Muscle of leg (tissue), 3 donors: ENCODE measurements at regions not wholly inside any gene's neighbourhood (a gene's known extent, or its start where the extent isn't known, plus 50 kb on each side); places are given as distances from the start of the nearest gene placed in this dataset.
"Not testable (repeated sequence)": the region's sequence is repeated elsewhere in the genome, so short reads cannot be mapped to it uniquely, and the experiment has no call there.

Experiments
- DNase-seq: peaks from one replicate; pipeline ENCODE4 v3.0.0; 2013
- H3K27ac ChIP-seq: one replicate; pipeline ENCODE4 v1.5.1; 2013; ENCODE audit warnings: mild to moderate bottlenecking, low read length, control low read depth
- H3K27me3 ChIP-seq: one replicate; pipeline ENCODE4 v1.6.1; 2013; ENCODE audit warnings: low read length; ENCODE audit not compliant: control insufficient read depth, insufficient read depth
- H3K36me3 ChIP-seq: one replicate; pipeline ENCODE4 v1.6.1; 2013; ENCODE audit warnings: low read length; ENCODE audit not compliant: control insufficient read depth, insufficient read depth
- H3K4me1 ChIP-seq: one replicate; pipeline ENCODE4 v1.6.1; 2013; ENCODE audit warnings: low read length; ENCODE audit not compliant: control insufficient read depth, insufficient read depth
- H3K4me3 ChIP-seq: one replicate; pipeline ENCODE4 v1.5.1; 2013; ENCODE audit warnings: low read length, control low read depth
- H3K9me3 ChIP-seq: replicated peaks from 2 replicates; pipeline ENCODE4 v1.6.1; 2013; ENCODE audit warnings: low read depth, low read length; ENCODE audit not compliant: control insufficient read depth
- WGBS: methylation state at CpG from one replicate; pipeline ENCODE4 v1.1.5; 2013; ENCODE audit warnings: missing lambda C conversion rate; ENCODE audit not compliant: insufficient coverage; 5-methylcytosine and 5-hydroxymethylcytosine counted together

DNA sequence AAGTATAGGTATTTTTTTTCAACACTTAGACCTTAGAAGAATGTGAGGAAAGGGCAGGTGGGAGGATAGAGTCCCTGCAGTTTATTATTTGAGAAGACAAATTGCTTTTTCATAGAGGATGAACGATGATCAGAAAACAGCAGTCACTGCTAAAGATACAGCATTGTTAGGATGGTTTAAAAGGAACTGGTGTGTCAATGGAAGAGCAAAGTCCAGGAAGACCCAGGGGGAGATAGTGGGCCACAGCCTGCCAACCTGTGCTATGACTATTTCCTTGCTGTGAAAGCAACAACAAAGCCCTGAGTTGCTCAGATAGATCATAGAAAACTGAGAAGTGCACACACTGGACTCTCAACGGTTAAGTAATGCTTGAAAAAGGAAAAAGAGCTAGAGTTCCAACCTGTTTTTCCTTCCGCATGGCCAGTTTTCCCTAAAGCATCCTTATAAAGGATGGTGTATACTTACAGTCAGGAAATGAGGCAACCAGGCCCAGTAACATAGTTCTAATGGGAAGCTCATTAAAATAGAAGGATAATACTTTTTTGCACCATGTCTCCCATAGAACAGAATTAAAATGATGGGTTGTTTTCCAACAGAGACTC is 153.8 kb downstream of the CEMIP2 start:
- WGBS: 20% methylated on average over 1 of the region's 3 CpGs
- no peak overlapping the region for H3K4me3 ChIP-seq
- DNase-seq: peak; percentile 71

DNA sequence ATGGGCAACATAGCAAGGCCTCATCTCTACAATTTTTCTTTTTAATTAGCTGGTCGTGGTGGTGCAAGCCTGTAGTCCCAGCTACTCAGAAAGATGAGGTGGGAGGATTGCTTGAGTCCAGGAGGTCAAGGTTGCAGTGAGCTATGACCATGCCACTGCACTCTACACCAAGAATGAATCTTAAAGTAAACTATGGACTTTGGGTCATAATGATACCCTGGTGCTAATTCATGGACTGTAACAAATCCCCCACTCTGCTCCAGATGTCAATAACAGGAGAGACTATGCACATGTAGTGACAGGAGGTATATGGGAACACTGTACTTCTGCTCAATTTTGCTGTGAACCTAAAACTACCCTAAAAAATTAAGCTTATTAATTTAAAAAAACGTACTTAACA is 155.4 kb downstream of the CEMIP2 start:
- DNase-seq: no peak
- H3K9me3 ChIP-seq: peaks cover 2% of the 10 kb centered on the region
- 100% methylated on average over 1 of the region's 2 CpGs for WGBS
- no peak overlapping the region for H3K27ac ChIP-seq
- H3K36me3 ChIP-seq: no peaks in the 10 kb centered on the region
- H3K27me3 ChIP-seq: no peaks in the 10 kb centered on the region
- no peak overlapping the region for H3K4me3 ChIP-seq
- no peaks in the 10 kb centered on the region for H3K4me1 ChIP-seq

More for the DNA sequence above, 153.8 kb downstream of the CEMIP2 start:
- no peaks in the 10 kb centered on the region for H3K4me1 ChIP-seq
- H3K9me3 ChIP-seq: peaks cover 2% of the 10 kb centered on the region
- H3K36me3 ChIP-seq: no peaks in the 10 kb centered on the region
- no peaks in the 10 kb centered on the region for H3K27me3 ChIP-seq
- no peak overlapping the region for H3K27ac ChIP-seq

GRCh38 chr9:71609448-71609830 is 158.9 kb downstream of the CEMIP2 start:
- no CpG with 5 or more reads among the region's 1 CpG for WGBS
- Histone ChIP-seq H3K27ac (no peak overlapping the region), H3K9me3 (peaks cover 2% of the 10 kb centered on the region), H3K27me3 (no peaks in the 10 kb centered on the region), H3K4me1 (no peaks in the 10 kb centered on the region), H3K4me3 (no peak overlapping the region), H3K36me3 (no peaks in the 10 kb centered on the region)
- no peak for DNase-seq

DNA sequence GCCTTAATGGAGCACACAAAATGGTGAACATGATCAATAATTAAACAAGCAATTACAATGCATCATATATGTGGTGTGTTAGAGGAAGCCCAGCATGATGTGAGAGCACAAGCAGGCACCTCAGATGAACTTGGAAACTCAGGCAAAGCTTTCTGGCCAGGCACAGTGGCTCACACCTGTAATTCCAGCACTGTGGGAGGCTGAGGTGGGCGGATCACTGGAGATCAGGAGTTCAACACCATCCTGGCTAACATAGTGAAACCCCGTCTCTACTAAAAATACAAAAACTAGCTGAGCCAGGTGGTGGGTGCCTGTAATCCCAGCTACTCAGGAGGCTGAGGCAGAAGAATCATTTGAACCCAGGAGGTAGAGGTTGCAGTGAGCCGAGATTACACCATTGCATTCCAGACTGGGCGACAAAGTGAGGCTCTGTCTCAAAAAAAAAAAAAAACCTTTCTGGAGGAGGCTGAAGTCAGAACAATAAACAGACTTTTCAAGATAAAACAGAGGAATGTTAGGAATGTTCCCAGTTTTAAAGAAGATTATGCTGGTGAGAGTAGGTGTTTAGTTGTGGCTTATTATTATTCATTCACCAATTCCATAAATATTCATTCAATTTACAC is 159.4 kb downstream of the CEMIP2 start:
- H3K27me3 ChIP-seq: no peaks in the 10 kb centered on the region
- H3K4me3 ChIP-seq: no peak overlapping the region
- DNase-seq: no peak
- no peaks in the 10 kb centered on the region for H3K36me3 ChIP-seq
- peaks cover 2% of the 10 kb centered on the region for H3K9me3 ChIP-seq
- H3K27ac ChIP-seq: no peak overlapping the region
- no peaks in the 10 kb centered on the region for H3K4me1 ChIP-seq
- WGBS: 66% methylated on average over 2 of the region's 4 CpGs

DNA sequence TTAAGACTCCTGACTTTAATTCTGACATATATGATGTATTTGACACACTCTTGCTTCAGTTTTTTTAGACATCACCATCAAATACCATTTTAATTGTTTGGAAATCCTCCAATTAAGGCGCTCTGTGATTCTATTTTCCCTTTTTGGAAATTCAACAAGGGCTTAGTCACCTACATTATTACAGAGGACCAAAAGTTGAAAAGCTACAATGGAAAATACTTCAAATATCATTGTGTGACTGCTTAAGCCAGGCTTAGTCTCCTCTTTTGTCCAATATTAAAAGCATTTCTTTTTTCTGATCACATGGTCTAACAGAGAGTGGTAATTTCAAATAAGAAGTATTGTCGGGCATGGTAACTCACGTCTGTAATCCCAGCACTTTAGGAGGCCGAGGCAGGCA is 160.3 kb downstream of the CEMIP2 start:
- Histone ChIP-seq H3K36me3 (no peaks in the 10 kb centered on the region), H3K9me3 (peaks cover 2% of the 10 kb centered on the region), H3K27me3 (no peaks in the 10 kb centered on the region), H3K4me1 (no peaks in the 10 kb centered on the region), H3K27ac (no peak overlapping the region), H3K4me3 (no peak overlapping the region)
- WGBS: 72% methylated on average over 3 of the region's 4 CpGs
- DNase-seq: peak; percentile 60

DNA sequence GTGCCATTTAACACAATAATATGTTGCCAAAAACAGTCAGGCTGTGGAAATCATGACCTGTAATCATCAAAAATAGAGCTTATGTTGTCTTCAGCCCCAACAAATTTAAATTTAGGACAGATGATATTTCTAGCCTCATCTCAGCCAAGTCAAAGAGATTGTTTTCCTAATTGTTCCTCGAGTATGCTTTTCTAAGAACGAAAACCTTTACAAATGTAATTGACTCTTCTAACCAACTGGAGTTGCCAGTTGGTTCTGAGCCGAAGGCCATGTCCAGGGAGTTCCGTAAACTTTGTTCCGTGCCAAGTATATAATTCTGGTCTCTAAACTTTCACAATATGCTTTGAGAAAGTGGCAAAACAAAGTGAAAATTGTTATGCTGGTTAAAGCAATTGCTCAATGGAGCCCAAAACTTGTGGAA is 160.8 kb downstream of the CEMIP2 start:
- H3K9me3 ChIP-seq: peaks cover 2% of the 10 kb centered on the region
- H3K36me3 ChIP-seq: no peaks in the 10 kb centered on the region
- DNase-seq: peak; percentile 77
- H3K4me3 ChIP-seq: no peak overlapping the region
- no peaks in the 10 kb centered on the region for H3K4me1 ChIP-seq
- H3K27me3 ChIP-seq: no peaks in the 10 kb centered on the region
- peak overlapping the region; percentile 37 for H3K27ac ChIP-seq
- WGBS: no CpG with 5 or more reads among the region's 5 CpGs

DNA sequence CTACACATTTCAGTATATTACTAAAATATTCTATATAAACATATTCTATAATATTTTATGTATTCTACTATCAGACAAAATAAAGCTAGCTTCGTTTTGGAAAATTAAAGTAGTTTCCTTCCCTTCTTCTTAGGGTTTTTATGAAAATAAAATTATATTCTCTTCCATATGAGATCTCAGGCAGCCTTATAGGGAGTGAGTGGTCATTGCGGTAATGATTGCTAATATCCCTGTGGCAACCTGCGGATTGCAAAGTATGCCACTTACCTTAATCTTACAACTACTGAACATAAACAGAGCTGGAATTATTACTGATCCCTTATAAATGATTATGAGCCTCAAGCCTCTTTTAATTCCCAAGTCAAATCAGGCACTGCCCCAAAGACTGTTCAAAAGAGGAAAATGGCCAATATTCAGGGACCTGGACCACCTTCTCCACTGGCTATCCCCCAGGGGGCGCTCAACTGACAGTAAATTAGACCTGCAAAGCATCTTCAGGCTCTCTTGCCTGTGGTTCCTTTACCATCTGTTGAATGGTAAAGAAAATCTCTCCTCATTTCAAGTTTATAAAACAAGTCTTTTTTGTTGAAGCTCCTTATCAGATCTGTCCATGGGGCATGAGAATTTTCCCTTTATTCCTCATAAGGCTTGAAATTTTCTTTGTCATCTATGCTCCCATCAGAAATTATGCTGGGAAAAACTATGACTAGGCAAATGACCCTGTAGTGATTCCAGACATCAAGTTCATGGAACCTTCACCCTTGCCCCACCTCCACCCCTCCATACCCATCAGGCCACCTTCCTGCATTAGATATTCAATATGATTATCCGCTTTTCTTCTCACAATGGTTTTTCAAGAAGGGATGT is 163.9 kb downstream of the CEMIP2 start:
- no peaks in the 10 kb centered on the region for H3K36me3 ChIP-seq
- H3K9me3 ChIP-seq: no peaks in the 10 kb centered on the region
- no peak overlapping the region for H3K27ac ChIP-seq
- WGBS: no CpG with 5 or more reads among the region's 5 CpGs
- no peak overlapping the region for H3K4me3 ChIP-seq
- no peaks in the 10 kb centered on the region for H3K27me3 ChIP-seq
- H3K4me1 ChIP-seq: no peaks in the 10 kb centered on the region
- DNase-seq: peak; percentile 79

DNA sequence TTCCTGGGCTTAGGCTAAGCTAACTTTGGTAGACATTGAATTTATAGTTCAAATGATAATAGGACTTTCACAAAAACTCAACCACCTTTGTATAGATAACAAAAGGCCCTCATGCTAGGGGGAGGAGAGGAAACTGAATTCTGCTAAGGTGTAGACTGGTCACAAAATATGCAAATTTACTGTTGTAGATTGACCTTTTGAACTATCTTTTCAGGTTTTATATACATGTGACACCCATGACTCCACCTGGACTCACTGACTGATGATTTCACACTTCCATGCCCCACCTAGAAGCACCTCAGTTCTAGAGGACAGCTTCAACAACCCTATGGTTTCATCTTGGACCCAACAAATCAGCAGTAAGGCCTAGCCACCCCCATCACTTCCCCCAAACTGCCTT is 165.7 kb downstream of the CEMIP2 start:
- Histone ChIP-seq H3K4me3 (no peak overlapping the region), H3K4me1 (no peaks in the 10 kb centered on the region), H3K27me3 (no peaks in the 10 kb centered on the region), H3K9me3 (no peaks in the 10 kb centered on the region), H3K27ac (no peak overlapping the region), H3K36me3 (no peaks in the 10 kb centered on the region)
- no peak for DNase-seq

GRCh38 chr9:71595762-71596161 is 172.6 kb downstream of the CEMIP2 start:
- H3K4me1 ChIP-seq, H3K4me3 ChIP-seq, H3K9me3 ChIP-seq, H3K27ac ChIP-seq, H3K27me3 ChIP-seq, DNase-seq, H3K36me3 ChIP-seq: not testable (repeated sequence)
- WGBS: 82% methylated on average over 11 of the region's 12 CpGs

- H3K36me3 ChIP-seq: no peaks in the 10 kb centered on the region
- no CpG with 5 or more reads among the region's 3 CpGs for WGBS
- DNase-seq: no peak
- no peaks in the 10 kb centered on the region for H3K4me1 ChIP-seq
- no peaks in the 10 kb centered on the region for H3K27me3 ChIP-seq
- no peaks in the 10 kb centered on the region for H3K9me3 ChIP-seq
- no peak overlapping the region for H3K4me3 ChIP-seq
- no peak overlapping the region for H3K27ac ChIP-seq
Observed at GRCh38 chr9:71594541-71594940, 173.8 kb downstream of the CEMIP2 start.
